ENCODE measurements at regions not wholly inside any gene's neighbourhood (a gene's known extent, or its start where the extent isn't known, plus 50 kb on each side); places are given as distances from the start of the nearest gene placed in this dataset.

- Mint-ChIP-seq H3K27ac (no peak overlapping the region), H3K9me3 (peaks cover 12 to 38% of the 10 kb centered on the region in 2 donors), H3K27me3 (no peaks in the 10 kb centered on the region), H3K4me3 (no peak overlapping the region), H3K4me1 (no peaks in the 10 kb centered on the region)
- DNase-seq = no peak
- no peak for ATAC-seq
Observed at GRCh38 chr3:74664606-74665005, 50.1 kb upstream of the CNTN3 start.
